ENCODE measurements at regions not wholly inside any gene's neighbourhood (a gene's known extent, or its start where the extent isn't known, plus 50 kb on each side); places are given as distances from the start of the nearest gene placed in this dataset.

GRCh38 chr16:79712276-79712675, 111.7 kb upstream of the MAF start:
- no peak for TF ChIP-seq CTCF (IDR thresholded peaks at IDR 0.05; ENCODE audit: low read depth, low read length, missing control alignments)
- no peak for DNase-seq (ENCODE audit: extremely low read depth, low read depth)
- no peak overlapping the region for H3K4me3 ChIP-seq (replicated peaks; ENCODE audit: low read depth, low read length)

GRCh38 chr16:79707876-79708275, 107.3 kb upstream of the MAF start:
- no peak for DNase-seq (ENCODE audit: extremely low read depth, low read depth)
- TF ChIP-seq CTCF (IDR thresholded peaks at IDR 0.05; ENCODE audit: low read depth, low read length, missing control alignments): no peak
- no peak overlapping the region for H3K4me3 ChIP-seq (replicated peaks; ENCODE audit: low read depth, low read length)

GRCh38 chr16:79703066-79703465, 102.5 kb upstream of the MAF start:
- H3K4me3 ChIP-seq (replicated peaks; ENCODE audit: low read depth, low read length): no peak overlapping the region
- DNase-seq (ENCODE audit: extremely low read depth, low read depth): no peak
- TF ChIP-seq CTCF (IDR thresholded peaks at IDR 0.05; ENCODE audit: low read depth, low read length, missing control alignments): no peak

GRCh38 chr16:79698341-79698753, 97.8 kb upstream of the MAF start:
- H3K4me3 ChIP-seq (replicated peaks; ENCODE audit: low read depth, low read length): no peak overlapping the region
- DNase-seq (ENCODE audit: extremely low read depth, low read depth): no peak
- no peak for TF ChIP-seq CTCF (IDR thresholded peaks at IDR 0.05; ENCODE audit: low read depth, low read length, missing control alignments)

GRCh38 chr16:79697562-79698112, 97.1 kb upstream of the MAF start:
- TF ChIP-seq CTCF (IDR thresholded peaks at IDR 0.05; ENCODE audit: low read depth, low read length, missing control alignments): no peak
- no peak overlapping the region for H3K4me3 ChIP-seq (replicated peaks; ENCODE audit: low read depth, low read length)
- no peak for DNase-seq (ENCODE audit: extremely low read depth, low read depth)

GRCh38 chr16:79691007-79691406, 90.5 kb upstream of the MAF start:
- no peak for DNase-seq (ENCODE audit: extremely low read depth, low read depth)
- TF ChIP-seq CTCF (IDR thresholded peaks at IDR 0.05; ENCODE audit: low read depth, low read length, missing control alignments): no peak

GRCh38 chr16:79690159-79690558, 89.6 kb upstream of the MAF start:
- TF ChIP-seq CTCF (IDR thresholded peaks at IDR 0.05; ENCODE audit: low read depth, low read length, missing control alignments): no peak
- no peak overlapping the region for H3K4me3 ChIP-seq (replicated peaks; ENCODE audit: low read depth, low read length)

More at GRCh38 chr16:79691007-79691406, 90.5 kb upstream of the MAF start:
- H3K4me3 ChIP-seq (replicated peaks; ENCODE audit: low read depth, low read length): no peak overlapping the region

More at GRCh38 chr16:79690159-79690558, 89.6 kb upstream of the MAF start:
- DNase-seq (ENCODE audit: extremely low read depth, low read depth): no peak
